ENCODE measurements at regions not wholly inside any gene's neighbourhood (a gene's known extent, or its start where the extent isn't known, plus 50 kb on each side); places are given as distances from the start of the nearest gene placed in this dataset.

DNA sequence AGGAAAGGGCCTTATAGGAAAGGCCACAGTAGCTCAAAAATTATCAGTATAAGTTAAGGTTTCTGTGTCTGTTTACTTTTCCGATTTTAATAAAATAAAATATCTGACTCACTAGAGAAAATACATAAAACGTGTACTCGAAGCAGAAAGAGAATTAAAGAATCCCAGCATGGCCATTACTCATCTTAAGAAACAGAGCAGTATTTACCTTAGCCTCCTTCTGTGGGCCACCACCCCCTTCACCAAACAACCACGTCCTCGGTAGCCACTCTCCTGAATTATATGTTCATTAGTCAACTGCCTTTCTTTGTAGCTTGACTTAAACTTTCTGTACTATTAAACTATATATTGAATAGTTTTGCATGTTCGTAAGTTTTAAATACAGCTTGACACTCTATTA, 72.2 kb upstream of the SPTLC3 start:
- no peaks in the 10 kb centered on the region for H3K27me3 ChIP-seq (ENCODE audit: control insufficient read depth in 4 of 4, insufficient read depth in 4 of 4, low read length in 3 of 4)
- TF ChIP-seq GABPA (IDR thresholded peaks at IDR 0.05 in 1 of 2, conservative IDR thresholded peaks at IDR 0.05 in 1 of 2) (no peak), NR2F2 (IDR thresholded peaks at IDR 0.05) (no peak), FOXA1 (IDR thresholded peaks at IDR 0.05) (no peak), RAD21 (IDR thresholded peaks at IDR 0.05) (no peak), SP1 (IDR thresholded peaks at IDR 0.05) (no peak)
- 93% methylated on average over 6 of the region's 6 CpGs for WGBS
- DNase-seq (ENCODE audit: low spot score): no peak
- H3K9me3 ChIP-seq (ENCODE audit: control insufficient read depth in 4 of 4, low read length in 3 of 4): no peaks in the 10 kb centered on the region
- H3K36me3 ChIP-seq (ENCODE audit: control insufficient read depth in 4 of 4, insufficient read depth in 3 of 4, low read depth in 1 of 4, low read length in 3 of 4): no peaks in the 10 kb centered on the region
- no peaks in the 10 kb centered on the region for H3K4me1 ChIP-seq (ENCODE audit: control insufficient read depth in 4 of 4, insufficient read depth in 4 of 4, low read length in 3 of 4)
- H3K9ac ChIP-seq (ENCODE audit: low read depth in 1 of 2, low read length in 2 of 2): no peak overlapping the region
- H3K4me3 ChIP-seq (ENCODE audit: low read depth in 1 of 3, low read length in 3 of 3): no peak overlapping the region
- H3K27ac ChIP-seq (ENCODE audit: low read depth in 1 of 2, low read length in 2 of 2): no peak overlapping the region

DNA sequence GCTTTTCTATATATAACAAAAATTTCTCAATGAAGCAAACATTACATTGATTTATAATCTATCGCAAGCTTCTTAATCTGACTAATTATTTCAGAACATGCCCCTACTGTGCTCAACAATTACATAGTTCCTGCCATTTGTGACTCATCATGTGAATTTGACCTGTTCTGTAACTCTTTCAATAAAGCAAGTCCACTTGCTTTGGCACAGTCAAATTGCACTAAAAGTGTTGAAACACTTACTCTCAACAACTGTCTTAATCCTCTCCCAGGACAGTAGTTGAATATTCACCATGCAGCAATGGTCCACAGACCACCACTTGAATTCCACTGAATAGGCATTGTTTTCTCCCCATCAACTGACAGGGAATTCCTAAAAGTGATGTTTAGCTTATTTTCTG, 67.7 kb upstream of the SPTLC3 start:
- no peak overlapping the region for H3K9ac ChIP-seq (ENCODE audit: low read depth in 1 of 2, low read length in 2 of 2)
- H3K9me3 ChIP-seq (ENCODE audit: control insufficient read depth in 4 of 4, low read length in 3 of 4): no peaks in the 10 kb centered on the region
- no peak overlapping the region for H3K4me3 ChIP-seq (ENCODE audit: low read depth in 1 of 3, low read length in 3 of 3)
- H3K4me1 ChIP-seq (ENCODE audit: control insufficient read depth in 4 of 4, insufficient read depth in 4 of 4, low read length in 3 of 4): no peaks in the 10 kb centered on the region
- 96% methylated on average over 1 of the region's 1 CpG for WGBS
- H3K27ac ChIP-seq (ENCODE audit: low read depth in 1 of 2, low read length in 2 of 2): no peak overlapping the region
- no peak for TF ChIP-seq FOXA2 (IDR thresholded peaks at IDR 0.05)
- TF ChIP-seq TAF1 (conservative IDR thresholded peaks at IDR 0.05): no peak
- TF ChIP-seq YY1 (IDR thresholded peaks at IDR 0.05): no peak
- TF ChIP-seq EGR1 (IDR thresholded peaks at IDR 0.05; ENCODE audit: low read depth in 2 of 2): no peak
- TF ChIP-seq, protein P1, sequence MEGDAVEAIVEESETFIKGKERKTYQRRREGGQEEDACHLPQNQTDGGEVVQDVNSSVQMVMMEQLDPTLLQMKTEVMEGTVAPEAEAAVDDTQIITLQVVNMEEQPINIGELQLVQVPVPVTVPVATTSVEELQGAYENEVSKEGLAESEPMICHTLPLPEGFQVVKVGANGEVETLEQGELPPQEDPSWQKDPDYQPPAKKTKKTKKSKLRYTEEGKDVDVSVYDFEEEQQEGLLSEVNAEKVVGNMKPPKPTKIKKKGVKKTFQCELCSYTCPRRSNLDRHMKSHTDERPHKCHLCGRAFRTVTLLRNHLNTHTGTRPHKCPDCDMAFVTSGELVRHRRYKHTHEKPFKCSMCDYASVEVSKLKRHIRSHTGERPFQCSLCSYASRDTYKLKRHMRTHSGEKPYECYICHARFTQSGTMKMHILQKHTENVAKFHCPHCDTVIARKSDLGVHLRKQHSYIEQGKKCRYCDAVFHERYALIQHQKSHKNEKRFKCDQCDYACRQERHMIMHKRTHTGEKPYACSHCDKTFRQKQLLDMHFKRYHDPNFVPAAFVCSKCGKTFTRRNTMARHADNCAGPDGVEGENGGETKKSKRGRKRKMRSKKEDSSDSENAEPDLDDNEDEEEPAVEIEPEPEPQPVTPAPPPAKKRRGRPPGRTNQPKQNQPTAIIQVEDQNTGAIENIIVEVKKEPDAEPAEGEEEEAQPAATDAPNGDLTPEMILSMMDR (IDR thresholded peaks at IDR 0.05; ENCODE audit: low read depth, low read length, missing input control): no peak
- no peak for TF ChIP-seq HNF4G (IDR thresholded peaks at IDR 0.05)
- no peak for TF ChIP-seq GABPA (IDR thresholded peaks at IDR 0.05 in 1 of 2, conservative IDR thresholded peaks at IDR 0.05 in 1 of 2)
- no peak for TF ChIP-seq JUND (IDR thresholded peaks at IDR 0.05)
- TF ChIP-seq, protein P2, sequence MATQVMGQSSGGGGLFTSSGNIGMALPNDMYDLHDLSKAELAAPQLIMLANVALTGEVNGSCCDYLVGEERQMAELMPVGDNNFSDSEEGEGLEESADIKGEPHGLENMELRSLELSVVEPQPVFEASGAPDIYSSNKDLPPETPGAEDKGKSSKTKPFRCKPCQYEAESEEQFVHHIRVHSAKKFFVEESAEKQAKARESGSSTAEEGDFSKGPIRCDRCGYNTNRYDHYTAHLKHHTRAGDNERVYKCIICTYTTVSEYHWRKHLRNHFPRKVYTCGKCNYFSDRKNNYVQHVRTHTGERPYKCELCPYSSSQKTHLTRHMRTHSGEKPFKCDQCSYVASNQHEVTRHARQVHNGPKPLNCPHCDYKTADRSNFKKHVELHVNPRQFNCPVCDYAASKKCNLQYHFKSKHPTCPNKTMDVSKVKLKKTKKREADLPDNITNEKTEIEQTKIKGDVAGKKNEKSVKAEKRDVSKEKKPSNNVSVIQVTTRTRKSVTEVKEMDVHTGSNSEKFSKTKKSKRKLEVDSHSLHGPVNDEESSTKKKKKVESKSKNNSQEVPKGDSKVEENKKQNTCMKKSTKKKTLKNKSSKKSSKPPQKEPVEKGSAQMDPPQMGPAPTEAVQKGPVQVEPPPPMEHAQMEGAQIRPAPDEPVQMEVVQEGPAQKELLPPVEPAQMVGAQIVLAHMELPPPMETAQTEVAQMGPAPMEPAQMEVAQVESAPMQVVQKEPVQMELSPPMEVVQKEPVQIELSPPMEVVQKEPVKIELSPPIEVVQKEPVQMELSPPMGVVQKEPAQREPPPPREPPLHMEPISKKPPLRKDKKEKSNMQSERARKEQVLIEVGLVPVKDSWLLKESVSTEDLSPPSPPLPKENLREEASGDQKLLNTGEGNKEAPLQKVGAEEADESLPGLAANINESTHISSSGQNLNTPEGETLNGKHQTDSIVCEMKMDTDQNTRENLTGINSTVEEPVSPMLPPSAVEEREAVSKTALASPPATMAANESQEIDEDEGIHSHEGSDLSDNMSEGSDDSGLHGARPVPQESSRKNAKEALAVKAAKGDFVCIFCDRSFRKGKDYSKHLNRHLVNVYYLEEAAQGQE (IDR thresholded peaks at IDR 0.05): no peak
- no peak for TF ChIP-seq NR2F2 (IDR thresholded peaks at IDR 0.05)
- TF ChIP-seq HNF4A (conservative IDR thresholded peaks at IDR 0.05): no peak
- TF ChIP-seq, protein P3, sequence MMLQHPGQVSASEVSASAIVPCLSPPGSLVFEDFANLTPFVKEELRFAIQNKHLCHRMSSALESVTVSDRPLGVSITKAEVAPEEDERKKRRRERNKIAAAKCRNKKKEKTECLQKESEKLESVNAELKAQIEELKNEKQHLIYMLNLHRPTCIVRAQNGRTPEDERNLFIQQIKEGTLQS (IDR thresholded peaks at IDR 0.05): no peak
- TF ChIP-seq, protein P4, sequence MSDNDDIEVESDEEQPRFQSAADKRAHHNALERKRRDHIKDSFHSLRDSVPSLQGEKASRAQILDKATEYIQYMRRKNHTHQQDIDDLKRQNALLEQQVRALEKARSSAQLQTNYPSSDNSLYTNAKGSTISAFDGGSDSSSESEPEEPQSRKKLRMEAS (IDR thresholded peaks at IDR 0.05): no peak
- no peak for TF ChIP-seq RXRA (IDR thresholded peaks at IDR 0.05)
- no peak for TF ChIP-seq FOXA1 (IDR thresholded peaks at IDR 0.05)
- H3K36me3 ChIP-seq (ENCODE audit: control insufficient read depth in 4 of 4, insufficient read depth in 3 of 4, low read depth in 1 of 4, low read length in 3 of 4): no peaks in the 10 kb centered on the region
- no peak for DNase-seq (ENCODE audit: low spot score)
- no peaks in the 10 kb centered on the region for H3K27me3 ChIP-seq (ENCODE audit: control insufficient read depth in 4 of 4, insufficient read depth in 4 of 4, low read length in 3 of 4)
